ENCODE measurements at regions not wholly inside any gene's neighbourhood (a gene's known extent, or its start where the extent isn't known, plus 50 kb on each side); places are given as distances from the start of the nearest gene placed in this dataset.

DNA sequence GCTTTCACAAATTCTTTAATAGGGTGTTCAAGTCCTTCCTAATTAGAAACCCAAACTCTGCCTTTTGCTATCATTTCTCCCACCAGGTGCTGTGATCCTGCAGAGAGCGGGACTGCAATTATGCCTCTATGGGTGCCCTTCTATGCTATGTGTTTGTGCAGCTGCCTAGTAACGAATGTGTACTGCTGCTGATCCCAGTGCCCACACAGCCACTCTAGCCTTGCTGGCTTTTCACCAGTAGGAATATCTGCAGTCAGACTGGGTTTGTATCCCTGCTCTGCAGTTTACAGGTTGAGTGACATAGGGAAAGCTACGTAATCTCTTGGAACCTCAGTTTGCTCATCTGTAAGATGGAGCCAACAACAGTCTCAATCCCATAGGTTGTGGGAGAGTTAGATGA is 179.6 kb upstream of the IRX3 start:
- peak; percentile 91 for DNase-seq

DNA sequence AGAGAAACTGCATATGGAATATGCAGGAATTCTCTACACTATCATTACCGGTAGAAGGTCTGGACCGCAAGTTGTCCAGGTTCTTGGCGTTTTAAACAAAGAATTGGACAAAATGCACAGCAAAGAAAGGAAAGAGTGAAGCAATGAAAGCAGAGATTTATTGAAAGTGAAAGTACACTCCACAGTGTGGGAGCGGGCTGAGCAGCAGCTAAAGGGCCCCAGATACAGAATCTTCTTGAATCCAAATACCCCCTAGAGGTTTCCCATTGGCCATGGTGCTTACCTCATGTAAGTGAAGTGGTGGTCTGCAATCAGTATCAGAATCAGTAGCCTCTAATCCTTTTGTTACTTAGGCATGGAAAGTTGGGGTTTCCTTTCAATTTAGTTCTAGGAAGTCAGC is 178.5 kb upstream of the IRX3 start:
- no peak for DNase-seq

DNA sequence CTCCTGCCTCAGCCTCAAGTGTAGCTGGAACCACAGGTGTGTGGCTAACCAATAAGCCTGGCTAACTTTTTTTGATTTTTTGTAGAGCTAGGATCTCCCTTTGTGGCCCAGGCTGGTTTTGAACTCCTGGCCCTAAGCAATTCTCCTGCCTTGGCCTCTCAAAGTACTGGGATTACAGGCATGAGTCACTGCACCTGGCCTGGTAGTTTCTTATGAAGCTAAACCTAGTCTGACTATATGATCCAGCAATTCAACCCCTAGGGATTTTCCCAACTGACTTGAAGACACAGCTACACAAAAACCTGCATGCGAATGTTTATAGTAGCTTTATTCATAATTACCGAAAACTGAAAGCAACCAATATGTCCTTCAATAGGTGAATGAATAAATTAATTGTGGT is 176.2 kb upstream of the IRX3 start:
- no peak for DNase-seq

DNA sequence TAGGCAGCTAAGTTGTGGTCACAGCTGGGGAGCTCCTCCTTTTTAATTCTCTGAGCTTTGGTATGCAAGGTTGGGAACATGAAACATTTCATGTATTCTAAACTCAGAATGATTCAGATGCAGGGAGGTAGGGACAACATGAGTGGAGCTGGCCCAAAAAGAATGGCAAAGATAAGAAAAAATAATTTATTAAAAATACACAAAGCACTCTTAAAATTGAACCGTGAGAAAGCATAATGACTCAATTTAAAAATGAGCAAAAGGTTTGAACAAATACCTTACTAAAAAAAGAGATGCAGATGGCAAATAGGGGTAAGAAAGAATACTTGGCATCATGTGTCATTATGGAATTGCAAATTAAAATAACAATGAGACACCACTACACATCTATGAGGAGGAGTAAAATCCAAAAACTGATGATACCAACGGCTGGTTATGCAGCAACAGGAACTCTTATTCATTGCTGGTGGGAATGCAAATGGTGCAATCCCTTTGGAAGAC is 175.6 kb upstream of the IRX3 start:
- no peak for DNase-seq

DNA sequence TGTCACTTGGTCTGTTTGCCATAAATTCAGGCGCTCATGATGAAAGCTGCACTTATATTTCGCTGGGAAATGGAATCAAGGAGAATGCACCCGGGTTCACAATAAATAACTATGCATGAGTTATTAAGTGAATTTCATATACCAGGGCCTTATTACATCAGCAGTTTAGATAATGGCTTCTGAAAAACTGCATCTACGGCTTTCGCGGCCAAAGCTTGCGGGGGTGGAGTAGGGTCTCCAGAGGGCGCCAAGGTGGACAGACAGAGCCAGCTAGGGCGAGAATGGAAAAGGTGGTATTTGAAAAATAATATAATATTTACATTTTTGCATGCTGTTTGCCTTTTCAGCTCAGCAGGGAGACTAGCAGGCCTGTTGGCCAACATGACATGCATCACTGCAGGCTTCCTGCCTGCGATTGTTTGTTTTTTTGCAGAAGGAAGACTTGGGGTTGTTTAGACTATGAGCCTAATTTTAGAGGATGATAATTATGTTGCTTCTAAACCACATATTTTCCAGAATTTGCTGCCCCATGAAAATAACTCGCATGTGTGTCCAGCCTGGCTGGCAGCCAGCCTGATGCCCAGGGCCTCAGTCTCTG is 173.8 kb upstream of the IRX3 start:
- no peak for DNase-seq

DNA sequence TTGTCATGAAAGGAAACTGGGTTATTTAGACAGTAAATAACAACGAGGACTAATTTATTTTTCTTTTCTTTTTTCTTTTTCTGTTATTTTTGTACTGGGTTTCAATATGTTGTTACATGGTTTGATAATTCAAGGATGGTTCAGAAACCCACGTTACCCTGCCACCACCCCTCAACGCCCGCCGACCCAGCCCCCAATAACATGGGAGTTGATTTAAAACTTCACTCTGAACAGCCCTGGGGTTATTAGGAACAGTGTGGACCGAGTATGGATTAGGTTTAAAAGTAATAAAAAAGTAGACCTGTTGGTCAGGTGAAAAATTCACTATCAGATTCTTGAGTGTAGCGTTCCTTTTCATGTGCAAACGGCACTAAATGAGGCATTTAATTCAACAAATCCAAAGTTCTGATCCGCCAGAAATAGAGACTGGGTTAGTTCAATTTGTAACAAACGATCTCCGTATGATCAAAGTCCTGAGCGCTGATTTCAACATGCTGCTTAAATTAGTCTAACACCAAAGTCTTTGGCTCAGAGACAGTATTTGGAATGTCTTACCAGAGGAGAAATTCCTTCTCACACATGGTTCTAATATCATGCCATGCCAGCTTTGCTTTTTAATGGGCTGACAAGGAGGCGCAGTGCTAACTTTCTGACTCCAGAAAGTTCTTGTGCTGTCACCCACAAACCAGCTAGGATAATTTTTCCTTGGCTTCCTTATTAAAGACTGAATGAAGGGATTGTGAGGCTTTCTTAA is 173.1 kb upstream of the IRX3 start:
- DNase-seq = no peak

DNA sequence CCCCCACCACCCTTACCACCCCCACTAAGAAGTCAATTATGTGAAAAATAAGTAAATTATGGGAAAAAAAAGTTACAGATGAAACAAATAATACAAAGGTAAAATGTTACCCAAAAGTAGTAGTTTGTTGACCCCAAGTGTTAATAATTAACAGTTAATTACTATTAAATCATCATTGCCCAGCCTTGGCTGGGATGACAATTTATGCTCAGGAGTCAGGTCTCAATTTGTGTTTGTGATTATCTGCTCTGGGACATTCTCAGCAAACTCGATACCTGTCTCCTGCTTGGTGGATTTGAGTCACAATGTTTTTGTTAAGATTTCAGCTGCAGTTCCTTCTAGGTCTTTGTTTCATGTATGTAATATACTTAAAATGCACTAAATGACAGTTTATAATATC is 172.3 kb upstream of the IRX3 start:
- no peak for DNase-seq

DNA sequence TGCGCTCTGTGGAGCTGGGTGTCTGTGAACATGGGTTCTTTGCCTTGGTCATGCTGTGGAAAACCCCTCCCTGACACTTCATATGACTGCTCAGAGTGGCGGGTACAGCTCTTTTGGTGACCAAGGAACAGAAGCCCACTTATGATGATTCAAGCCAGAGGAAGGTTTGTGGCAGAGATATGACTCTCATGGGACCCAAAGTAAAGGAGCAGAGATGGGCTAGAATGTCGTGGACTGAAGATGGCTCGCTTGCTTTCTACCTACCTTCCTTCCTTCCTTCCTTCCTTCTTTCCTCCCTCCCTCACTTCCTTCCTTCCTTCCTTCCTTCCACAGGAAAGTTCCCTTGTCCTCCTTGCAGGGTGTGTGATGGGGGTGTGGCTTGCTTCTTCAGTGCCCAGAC is 169.7 kb upstream of the IRX3 start:
- DNase-seq = no peak

DNA sequence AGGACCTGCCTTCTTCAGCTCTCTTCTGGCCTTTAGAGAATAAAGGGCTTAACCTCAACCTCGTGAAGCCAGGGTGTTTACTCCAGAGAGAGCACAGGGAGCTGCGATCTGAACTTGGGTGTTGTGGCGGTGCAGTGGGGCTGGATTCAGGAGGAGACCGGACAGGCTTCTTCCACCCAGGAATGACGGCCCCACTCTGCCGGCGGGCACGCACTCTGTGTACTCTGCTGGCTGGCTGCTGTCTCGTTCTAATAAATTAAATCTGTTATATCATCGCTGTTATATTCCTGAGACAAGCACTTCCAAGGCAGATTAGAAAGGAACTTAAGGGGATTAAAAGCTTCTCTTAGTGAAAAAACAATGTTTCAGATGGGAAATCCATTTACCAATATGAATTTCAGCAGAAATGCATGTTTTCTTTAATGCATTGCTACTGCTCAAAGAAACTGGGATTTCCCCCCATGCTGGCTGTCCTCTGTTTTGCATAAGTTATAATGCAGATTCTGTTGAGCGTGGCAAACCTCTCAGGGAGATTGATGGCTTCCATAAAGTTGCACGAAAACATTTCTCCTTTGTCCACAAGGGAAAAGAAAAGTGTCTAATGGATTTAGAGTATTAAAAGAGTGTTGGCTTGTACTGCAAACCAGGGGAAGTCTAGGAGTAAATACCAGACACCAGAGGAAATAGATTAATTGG is 168.6 kb upstream of the IRX3 start:
- DNase-seq = no peak

DNA sequence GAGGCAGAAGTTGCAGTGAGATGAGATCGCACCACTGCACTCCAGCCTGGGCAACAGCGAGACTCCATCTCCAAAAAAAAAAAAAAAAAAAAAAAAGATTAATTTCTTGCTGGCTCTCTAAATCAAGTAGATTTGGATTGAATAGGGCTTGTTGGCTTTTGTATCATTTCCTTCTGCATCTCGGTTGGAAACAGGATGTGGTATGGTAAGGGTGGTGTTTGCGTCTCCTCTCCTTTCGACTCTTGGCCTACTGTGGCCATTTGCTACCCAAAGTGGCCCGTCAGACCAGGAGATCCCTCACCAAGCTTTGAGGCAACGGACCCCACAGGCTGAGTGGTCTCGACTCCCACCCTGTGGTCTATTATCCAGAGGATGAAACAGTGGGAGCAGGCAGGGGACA is 168.0 kb upstream of the IRX3 start:
- DNase-seq = no peak

DNA sequence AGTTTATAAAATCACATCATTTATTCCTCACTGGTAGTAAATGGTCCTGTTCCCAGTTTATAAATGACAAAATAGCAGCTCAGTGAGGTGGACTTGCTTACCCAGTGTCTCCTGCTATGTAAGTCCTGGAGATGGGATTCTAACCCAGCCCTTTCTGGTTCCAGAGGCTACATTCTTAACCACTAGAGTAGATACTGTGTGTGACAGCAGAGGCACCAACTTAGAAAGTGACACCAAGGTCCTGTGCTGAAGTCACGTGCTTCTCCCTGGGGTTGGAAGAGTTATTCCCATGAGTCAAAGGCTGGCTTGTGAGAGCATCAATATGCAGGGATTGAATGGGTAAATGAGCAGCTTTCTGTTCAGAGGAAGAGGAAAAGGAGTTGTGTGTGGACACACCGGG is 167.3 kb upstream of the IRX3 start:
- DNase-seq = no peak

DNA sequence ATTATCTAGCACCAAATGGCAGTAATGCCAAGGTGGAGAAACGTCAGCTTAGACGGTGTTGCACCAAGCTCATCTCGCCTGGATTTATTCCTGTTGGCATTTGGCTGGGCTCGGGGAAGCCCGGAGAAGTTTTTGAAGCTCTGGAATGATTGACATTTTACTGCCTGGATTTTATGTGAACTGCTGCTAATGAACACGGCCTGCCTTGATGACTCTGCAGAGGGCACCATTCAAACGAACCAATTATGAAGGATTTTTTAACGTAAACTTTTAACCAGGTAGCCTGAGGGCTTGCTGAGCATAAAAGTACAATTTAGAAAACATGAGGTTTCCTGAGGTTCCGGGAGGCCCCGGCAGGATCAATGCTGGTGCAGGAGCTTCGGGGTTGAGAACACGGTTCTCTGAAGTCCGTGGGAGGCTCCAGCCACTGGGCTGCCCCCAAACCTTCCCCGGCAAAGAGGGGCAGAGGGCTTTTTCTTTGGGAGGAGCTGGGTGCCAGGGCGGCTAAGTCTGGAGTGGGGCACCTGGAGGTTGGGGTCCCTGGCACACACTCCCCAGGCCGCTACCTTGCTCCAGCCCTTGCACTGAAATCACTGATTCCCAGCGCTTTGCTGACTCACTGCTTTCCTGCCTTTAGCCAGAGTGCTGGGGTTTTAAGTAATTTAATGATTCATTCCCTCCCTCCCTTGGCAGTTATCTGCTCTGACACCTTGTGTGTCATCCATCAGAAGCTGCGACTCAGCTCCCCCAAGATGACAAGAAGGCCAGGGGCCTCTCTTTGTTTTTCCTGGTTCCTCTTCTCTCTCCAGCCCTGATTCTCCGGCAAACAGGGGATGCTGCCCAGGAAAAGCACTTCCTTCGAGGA is 161.2 kb upstream of the IRX3 start:
- DNase-seq = no peak

DNA sequence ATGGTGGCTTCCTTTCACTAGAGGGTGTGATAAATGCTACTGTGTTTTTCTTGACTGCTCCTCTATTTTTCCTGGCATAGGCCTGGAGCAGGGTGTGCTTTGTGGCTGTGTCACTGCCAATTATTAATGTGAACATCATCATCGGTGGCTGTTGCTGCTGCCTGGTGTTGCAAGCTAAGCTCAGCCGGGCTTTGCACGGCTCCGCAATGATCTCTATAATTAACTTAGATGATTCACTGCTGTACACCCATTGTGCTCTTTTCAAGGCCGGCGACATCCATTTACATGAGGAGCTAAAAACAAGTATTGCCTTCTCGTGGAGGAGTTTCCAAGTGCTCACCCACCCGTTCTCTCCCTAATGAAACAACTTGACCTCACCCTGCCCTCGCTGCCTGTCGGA is 160.1 kb upstream of the IRX3 start:
- DNase-seq = no peak

DNA sequence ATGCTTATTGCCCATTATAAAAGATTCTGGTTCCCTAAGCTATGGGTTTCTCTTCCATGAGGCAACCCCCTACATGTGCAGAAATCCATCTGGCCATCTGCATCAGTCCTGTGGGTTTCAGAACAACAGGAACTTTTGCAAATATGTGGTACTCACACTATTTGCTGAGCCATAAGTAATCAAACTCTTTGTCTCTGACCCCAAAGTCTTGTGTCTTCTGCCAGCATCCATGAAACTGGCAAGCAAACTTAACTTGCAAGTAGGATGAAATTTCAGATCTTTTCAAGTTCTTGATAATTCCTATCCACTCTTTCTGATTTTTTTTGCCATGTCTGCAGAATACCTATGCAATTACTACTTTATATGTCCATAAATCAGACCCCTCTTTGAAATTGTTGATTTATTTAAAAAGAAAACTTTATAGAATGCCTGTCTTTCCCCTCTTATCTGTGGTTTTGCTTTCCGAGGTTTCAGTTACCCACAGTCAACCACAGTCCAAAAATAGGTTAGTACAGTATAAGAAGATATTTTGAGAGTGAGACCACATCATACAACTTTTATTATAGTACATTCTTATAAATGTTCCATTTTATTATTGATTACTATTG is 158.4 kb upstream of the IRX3 start:
- DNase-seq = no peak

DNA sequence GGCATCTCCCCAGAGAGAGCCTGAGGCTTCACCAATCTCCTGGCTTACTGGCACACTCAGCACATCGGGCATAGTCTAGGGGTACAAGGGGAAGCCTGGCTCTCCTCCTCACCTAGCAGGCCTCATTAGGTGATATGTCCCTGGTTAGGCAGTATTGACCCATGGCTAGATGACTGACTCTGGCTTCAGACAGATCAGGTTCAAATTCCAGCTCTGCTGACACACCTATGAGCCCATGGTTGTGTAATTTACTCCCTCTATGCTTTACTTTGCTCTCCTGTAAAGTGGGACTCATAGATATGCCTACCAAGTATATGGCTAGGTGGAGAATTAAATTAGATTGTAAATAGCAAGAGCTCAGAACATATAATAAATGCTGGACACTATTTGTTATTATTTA is 157.3 kb upstream of the IRX3 start:
- DNase-seq = no peak

DNA sequence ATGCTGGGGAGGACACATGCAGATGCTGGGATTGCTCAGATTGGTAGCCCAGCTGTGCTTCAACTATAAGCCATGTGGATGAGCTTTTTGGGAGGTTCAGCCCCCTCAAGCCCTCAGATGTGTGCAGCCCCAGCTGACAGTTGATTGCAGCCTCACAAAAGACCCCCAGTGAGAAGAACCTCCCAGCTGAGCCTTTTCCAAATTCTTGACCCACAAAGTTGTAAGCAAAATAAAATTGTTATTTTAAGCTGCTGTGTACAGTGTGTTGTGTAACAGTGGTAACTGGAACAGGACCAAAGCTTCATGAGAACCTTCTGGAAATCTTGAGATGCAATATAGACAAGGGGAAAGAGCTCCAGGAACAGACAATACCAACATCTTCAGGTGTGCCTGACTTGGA is 156.8 kb upstream of the IRX3 start:
- DNase-seq = no peak

DNA sequence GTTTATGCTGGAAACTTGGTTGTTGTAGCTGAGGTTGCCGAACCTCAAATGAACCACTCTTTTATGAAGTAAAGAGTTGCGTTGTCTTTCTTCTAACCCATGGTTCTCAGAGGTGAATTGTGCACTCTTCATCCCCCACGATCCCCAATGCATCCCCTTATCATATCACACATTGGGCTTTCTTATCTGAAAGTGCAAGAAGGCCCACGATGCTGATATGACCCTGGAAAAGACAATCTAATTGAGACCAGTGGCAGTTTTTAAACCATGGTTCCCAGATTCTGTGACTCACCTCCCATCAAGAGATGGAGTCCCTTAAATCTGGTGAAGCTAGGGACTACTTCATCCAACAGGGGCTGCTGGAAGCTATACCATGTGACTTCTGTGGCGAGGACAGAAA is 156.3 kb upstream of the IRX3 start:
- no peak for DNase-seq

DNA sequence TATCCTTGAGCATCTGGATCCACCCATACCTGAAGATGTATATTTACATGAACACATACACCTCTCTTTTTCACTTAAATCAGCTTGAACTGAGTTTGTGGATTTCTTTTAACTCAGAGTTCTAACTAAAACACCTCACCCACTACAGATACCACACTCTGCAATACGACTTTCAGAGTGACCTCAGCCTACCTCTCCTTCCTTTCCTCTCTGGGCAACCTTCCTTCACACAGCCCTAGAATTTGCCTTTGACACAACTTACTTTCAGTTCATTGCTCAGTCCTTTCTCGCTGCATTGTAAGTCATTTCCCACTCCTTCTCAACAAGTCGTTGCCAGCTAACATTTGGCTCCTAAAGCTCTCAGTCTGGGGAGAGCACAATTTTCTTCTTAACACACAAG is 151.9 kb upstream of the IRX3 start:
- no peak for DNase-seq

DNA sequence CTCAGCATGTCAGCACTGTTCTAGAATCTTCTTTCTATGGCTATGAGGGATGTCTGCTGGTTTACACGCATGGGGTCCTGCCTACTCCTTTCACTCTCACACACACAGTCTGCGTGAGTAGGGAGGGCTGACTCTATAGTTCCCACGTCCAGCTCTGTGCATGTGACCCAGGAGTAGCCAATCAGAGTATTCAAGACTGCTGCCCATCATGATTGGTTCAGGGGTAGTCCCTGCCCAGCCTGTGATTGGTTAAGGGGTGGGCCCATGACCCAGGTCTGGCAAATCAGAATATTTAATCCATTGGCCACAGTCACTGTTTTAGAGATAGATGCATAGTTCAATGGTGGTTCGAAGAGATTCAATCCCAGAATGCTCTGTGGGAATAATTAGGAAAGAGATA is 151.3 kb upstream of the IRX3 start:
- no peak for DNase-seq

DNA sequence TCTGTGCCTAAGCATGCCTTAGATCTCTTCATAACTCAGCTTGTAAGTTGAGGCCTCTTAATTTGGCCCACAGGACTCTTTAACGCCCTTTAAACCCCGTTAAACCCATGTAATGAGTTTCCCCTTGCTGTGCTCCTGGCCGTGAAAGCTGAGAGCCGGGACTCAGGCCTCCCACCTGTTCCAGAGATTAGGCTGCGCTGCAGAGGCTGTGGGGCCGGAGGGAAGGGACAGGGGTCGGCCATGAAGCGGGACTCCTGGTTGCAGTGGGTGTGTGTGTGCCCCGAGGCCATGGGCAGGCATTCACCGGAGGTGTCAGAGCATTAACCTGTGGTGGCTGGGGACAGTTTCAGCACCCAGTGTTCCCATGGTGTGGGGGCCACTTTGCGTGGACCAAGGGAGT is 150.8 kb upstream of the IRX3 start:
- DNase-seq = no peak

DNA sequence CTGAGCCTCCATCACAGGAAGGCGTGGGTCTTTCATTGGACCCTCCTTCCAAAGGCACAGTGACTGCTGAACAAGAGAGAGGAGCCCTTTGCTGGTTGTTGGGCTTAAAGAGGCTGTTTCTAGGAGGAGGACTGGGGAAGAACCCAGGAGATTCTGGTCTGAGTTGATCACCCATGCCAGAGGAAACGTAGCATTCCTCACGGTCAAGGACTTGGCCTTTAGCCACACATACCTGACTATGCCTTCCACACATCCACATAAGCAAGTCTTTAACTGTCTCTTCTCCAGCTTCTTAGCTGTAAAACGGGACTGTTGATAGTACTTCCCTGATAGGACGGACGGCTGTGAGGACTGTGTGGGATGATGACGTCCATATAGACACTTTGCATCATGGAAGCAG is 149.8 kb upstream of the IRX3 start:
- no peak for DNase-seq

DNA sequence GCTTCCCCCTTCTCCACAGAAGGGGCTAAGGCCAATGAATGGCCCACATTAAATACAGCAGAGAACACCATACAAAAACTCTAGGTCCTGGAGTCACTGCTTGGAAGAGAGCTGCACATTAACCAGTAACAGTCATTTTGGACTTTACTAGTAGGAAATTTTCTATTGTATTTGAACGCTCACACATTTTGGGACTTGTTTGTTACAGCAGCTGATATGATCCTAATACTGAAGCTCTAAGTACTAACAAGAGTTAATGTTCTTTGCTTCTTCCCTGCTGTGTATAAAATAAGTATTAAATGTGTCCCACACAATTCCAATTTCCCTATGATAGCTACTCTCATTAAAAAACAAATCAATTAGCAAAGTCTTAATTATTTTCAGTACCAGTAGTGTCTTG is 148.3 kb upstream of the IRX3 start:
- no peak for DNase-seq

DNA sequence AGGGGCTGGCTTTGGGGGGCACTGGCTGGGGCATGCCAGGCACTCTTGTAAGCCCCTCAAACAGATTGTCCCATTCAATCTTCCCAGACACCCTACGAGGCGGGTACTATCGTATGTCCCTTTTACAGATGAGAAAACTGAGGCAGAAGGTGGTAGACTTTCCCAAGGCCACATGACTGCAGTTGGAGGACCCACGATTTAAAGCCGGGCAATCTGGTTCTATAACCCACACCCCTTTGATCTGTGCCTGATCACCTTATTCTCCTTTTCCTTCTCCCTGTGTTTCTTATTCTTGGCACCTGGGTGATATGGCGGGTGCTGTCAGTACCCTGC is 146.3 kb upstream of the IRX3 start:
- DNase-seq = no peak
